HCT116 (cell line): ENCODE measurements at regions not wholly inside any gene's neighbourhood (a gene's known extent, or its start where the extent isn't known, plus 50 kb on each side); places are given as distances from the start of the nearest gene placed in this dataset.

Source experiments
- ATAC-seq: fragments of 200-7000 bp; cut with Tn5 transposase; 2 replicates; pipeline ENCODE4 v1.9.1; 2020; ENCODE audit warnings: mild to moderate bottlenecking, moderate library complexity
- BruUV-seq: library from RNA; stranded (reverse); fragments of 400-500 nt; replicated peaks from 2 replicates; lab custom pipeline; 2021; lab: Mats Ljungman, UMichigan
- CTCF ChIA-PET: fragments of 300-600 bp; sonication (Branson Sonifier 250); formaldehyde crosslinking; loops from one replicate; lab custom pipeline; 2021; ENCODE audit warnings: antibody characterized with exemption; lab: Charles Lee
- POLR2A ChIA-PET: fragments of 300-600, 350-600 bp; sonication (Branson Sonifier 250); formaldehyde crosslinking; loops from one replicate; lab custom pipeline; 2021; ENCODE audit warnings: antibody characterized with exemption; lab: Charles Lee
- RAD21 ChIA-PET, 2 experiments: fragments of 300-600 bp; sonication (Branson Sonifier 250); formaldehyde crosslinking; loops; one replicate each; lab custom pipeline; 2023; ENCODE audit warnings: low total read pairs in 2 of 2; ENCODE audit not compliant: uncharacterized antibody in 2 of 2, unreplicated experiment in 2 of 2, low non-redundant PET in 1 of 2; lab: Charles Lee
- DNase-seq: peaks from one replicate; pipeline ENCODE4 v3.0.0-alpha.2; 2010; ENCODE audit warnings: low read depth, low spot score
- H2AFZ ChIP-seq: fragments of 200-600 bp; shearing (Covaris generic), sonication (generic); 2 replicates; pipeline ENCODE4 v1.6.1; 2017; ENCODE audit warnings: low read depth, mixed run types, mixed read lengths, antibody characterized with exemption, low read length; ENCODE audit not compliant: poor library complexity, severe bottlenecking
- H3K27ac ChIP-seq: 2 replicates; pipeline ENCODE4 v1.5.1; 2012; ENCODE audit warnings: low read depth, low read length
- H3K27me3 ChIP-seq: fragments of 200-600 bp; sonication (generic); 2 replicates; pipeline ENCODE4 v1.6.1; 2016; ENCODE audit warnings: mixed run types, low read length, mixed read lengths; ENCODE audit not compliant: insufficient read depth
- H3K36me3 ChIP-seq, 2 experiments: fragments of 200-500 bp in 1 of 2; fragments of 200-600 bp in 1 of 2; sonication (Bioruptor generic) in 1 of 2; sonication (generic) in 1 of 2; 2 replicates each; pipeline versions ENCODE4 v1.5.1 to v1.6.1; 2014 to 2016; ENCODE audit warnings: low read length in 2 of 2, inconsistent platforms in 1 of 2, mixed read lengths in 1 of 2, mixed run types in 1 of 2; ENCODE audit not compliant: insufficient read depth in 2 of 2, control insufficient read depth in 1 of 2
- H3K4me1 ChIP-seq, 2 experiments: fragments of 200-600 bp in 1 of 2; sonication (generic) in 1 of 2; 2 replicates each; pipeline versions ENCODE4 v1.5.1 to v1.6.1; 2012 to 2017; ENCODE audit warnings: low read length in 2 of 2, inconsistent platforms in 1 of 2, mild to moderate bottlenecking in 1 of 2, mixed read lengths in 1 of 2, mixed run types in 1 of 2, moderate library complexity in 1 of 2; ENCODE audit not compliant: insufficient read depth in 2 of 2, control insufficient read depth in 1 of 2
- H3K4me2 ChIP-seq: fragments of 200-600 bp; sonication (generic); 2 replicates; pipeline ENCODE4 v1.6.1; 2017; ENCODE audit warnings: mixed run types, low read length, mixed read lengths
- H3K4me3 ChIP-seq, 2 experiments: fragments of 200-600 bp in 1 of 2; sonication (generic) in 1 of 2; replicated peaks in 1 of 2; 2 replicates each; pipeline ENCODE4 v1.5.1; 2011 to 2016; ENCODE audit warnings: low read length in 2 of 2, control low read depth in 1 of 2, low read depth in 1 of 2, mild to moderate bottlenecking in 1 of 2, mixed read lengths in 1 of 2, mixed run types in 1 of 2
- H3K79me2 ChIP-seq: fragments of 200-600 bp; sonication (generic); 2 replicates; pipeline ENCODE4 v1.6.1; 2017; ENCODE audit warnings: mild to moderate bottlenecking, mixed run types, low read length, moderate library complexity, mixed read lengths; ENCODE audit not compliant: insufficient read depth
- H3K9ac ChIP-seq: fragments of 200-600 bp; sonication (generic); 2 replicates; pipeline ENCODE4 v1.6.1; 2016; ENCODE audit warnings: low read length, mixed read lengths
- H3K9me2 ChIP-seq: fragments of 200-600 bp; sonication (generic), shearing (Covaris generic); 2 replicates; pipeline ENCODE4 v1.6.1; 2017; ENCODE audit warnings: mixed run types, mild to moderate bottlenecking, moderate library complexity; ENCODE audit not compliant: insufficient read depth
- H3K9me3 ChIP-seq, 2 experiments: fragments of 200-500 bp in 1 of 2; fragments of 200-600 bp in 1 of 2; sonication (Bioruptor generic) in 1 of 2; sonication (generic) in 1 of 2; 2 replicates each; pipeline ENCODE4 v1.6.1; 2014 to 2017; ENCODE audit warnings: low read length in 2 of 2, mixed read lengths in 2 of 2, inconsistent platforms in 1 of 2, low read depth in 1 of 2, mild to moderate bottlenecking in 1 of 2, mixed run types in 1 of 2, moderate library complexity in 1 of 2; ENCODE audit not compliant: control insufficient read depth in 1 of 2, insufficient read depth in 1 of 2
- H4K20me1 ChIP-seq: fragments of 200-600 bp; sonication (generic), shearing (Covaris generic); 2 replicates; pipeline ENCODE4 v1.6.1; 2017; ENCODE audit warnings: mixed run types, mild to moderate bottlenecking, moderate library complexity; ENCODE audit not compliant: insufficient read depth
- CBX3 ChIP-seq: IDR thresholded peaks from 2 replicates; pipeline ENCODE4 v1.6.1; 2012; ENCODE audit warnings: low read depth
- CEBPB ChIP-seq: IDR thresholded peaks from 2 replicates; pipeline ENCODE4 v1.6.1; 2012; ENCODE audit warnings: low read depth
- ELF1 ChIP-seq: IDR thresholded peaks from 2 replicates; pipeline ENCODE4 v1.6.1; 2012; ENCODE audit warnings: low read depth, borderline replicate concordance
- EZH2phosphoT487 ChIP-seq: fragments of 200-600 bp; IDR thresholded peaks from 2 replicates; pipeline ENCODE4 v1.6.1; 2018; ENCODE audit warnings: antibody characterized with exemption, borderline replicate concordance
- POLR2AphosphoS5 ChIP-seq: IDR thresholded peaks from 2 replicates; pipeline ENCODE4 v1.6.1; 2011; ENCODE audit warnings: mild to moderate bottlenecking, low read depth, low read length, moderate library complexity
- RAD21 ChIP-seq: IDR thresholded peaks from 2 replicates; pipeline ENCODE4 v1.6.1; 2012; ENCODE audit warnings: low read depth, mild to moderate bottlenecking
- SP1 ChIP-seq: IDR thresholded peaks from 2 replicates; pipeline ENCODE4 v1.6.1; 2012; ENCODE audit warnings: low read depth
- TCF7L2 ChIP-seq: IDR thresholded peaks from 2 replicates; pipeline ENCODE4 v1.7.0; 2011; ENCODE audit warnings: borderline replicate concordance, inconsistent platforms; ENCODE audit not compliant: insufficient read depth, insufficient read length; ENCODE audit errors: extremely low read depth
- YY1 ChIP-seq: IDR thresholded peaks from 2 replicates; pipeline ENCODE4 v1.6.1; 2011; ENCODE audit warnings: low read length, low read depth, moderate library complexity, mild to moderate bottlenecking; ENCODE audit not compliant: insufficient replicate concordance; ENCODE audit errors: extremely low read depth
- ZFX ChIP-seq: fragments of 450-650 bp; IDR thresholded peaks from 2 replicates; pipeline ENCODE4 v1.6.1; 2017
- intact Hi-C: fragments of 100-400 bp; cut with micrococcal nuclease; formaldehyde crosslinking; loops from 2 replicates; pipeline ENCODE4 v1.10.0; 2022
- TF ChIP-seq, protein P1 (sequence below): IDR thresholded peaks from 2 replicates; pipeline ENCODE4 v1.6.1; 2012; ENCODE audit warnings: low read depth
- TF ChIP-seq, protein P2 (sequence below): IDR thresholded peaks from 2 replicates; pipeline ENCODE4 v1.6.1; 2011; ENCODE audit warnings: mild to moderate bottlenecking, low read length, moderate library complexity; ENCODE audit not compliant: insufficient replicate concordance; ENCODE audit errors: extremely low read depth
- TF ChIP-seq, protein P3 (sequence below): IDR thresholded peaks from 2 replicates; pipeline ENCODE4 v1.6.1; 2012

DNA sequence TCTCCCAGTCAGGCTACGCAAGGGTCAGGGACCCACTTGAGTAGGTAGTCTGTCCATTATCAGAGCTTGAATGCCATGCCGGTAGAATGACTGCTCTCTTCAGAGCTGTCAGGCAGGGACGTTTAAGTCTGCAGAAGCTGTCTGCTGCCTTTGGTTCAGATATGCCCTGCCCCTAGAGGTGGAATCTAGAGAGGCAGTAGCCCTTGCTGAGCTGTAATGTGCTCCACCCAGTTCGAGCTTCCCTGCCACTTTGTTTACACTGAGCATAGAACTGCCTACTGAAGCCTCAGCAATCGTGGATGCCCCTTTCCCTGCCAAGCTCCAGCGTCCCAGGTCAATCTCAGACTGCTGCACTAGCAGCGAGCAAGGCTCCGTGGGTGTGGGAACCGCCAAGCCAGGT, 57.5 kb upstream of the SETMAR start (continued):
- TF ChIP-seq, protein P1, sequence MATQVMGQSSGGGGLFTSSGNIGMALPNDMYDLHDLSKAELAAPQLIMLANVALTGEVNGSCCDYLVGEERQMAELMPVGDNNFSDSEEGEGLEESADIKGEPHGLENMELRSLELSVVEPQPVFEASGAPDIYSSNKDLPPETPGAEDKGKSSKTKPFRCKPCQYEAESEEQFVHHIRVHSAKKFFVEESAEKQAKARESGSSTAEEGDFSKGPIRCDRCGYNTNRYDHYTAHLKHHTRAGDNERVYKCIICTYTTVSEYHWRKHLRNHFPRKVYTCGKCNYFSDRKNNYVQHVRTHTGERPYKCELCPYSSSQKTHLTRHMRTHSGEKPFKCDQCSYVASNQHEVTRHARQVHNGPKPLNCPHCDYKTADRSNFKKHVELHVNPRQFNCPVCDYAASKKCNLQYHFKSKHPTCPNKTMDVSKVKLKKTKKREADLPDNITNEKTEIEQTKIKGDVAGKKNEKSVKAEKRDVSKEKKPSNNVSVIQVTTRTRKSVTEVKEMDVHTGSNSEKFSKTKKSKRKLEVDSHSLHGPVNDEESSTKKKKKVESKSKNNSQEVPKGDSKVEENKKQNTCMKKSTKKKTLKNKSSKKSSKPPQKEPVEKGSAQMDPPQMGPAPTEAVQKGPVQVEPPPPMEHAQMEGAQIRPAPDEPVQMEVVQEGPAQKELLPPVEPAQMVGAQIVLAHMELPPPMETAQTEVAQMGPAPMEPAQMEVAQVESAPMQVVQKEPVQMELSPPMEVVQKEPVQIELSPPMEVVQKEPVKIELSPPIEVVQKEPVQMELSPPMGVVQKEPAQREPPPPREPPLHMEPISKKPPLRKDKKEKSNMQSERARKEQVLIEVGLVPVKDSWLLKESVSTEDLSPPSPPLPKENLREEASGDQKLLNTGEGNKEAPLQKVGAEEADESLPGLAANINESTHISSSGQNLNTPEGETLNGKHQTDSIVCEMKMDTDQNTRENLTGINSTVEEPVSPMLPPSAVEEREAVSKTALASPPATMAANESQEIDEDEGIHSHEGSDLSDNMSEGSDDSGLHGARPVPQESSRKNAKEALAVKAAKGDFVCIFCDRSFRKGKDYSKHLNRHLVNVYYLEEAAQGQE: no peak
- no peak for TF ChIP-seq YY1

DNA sequence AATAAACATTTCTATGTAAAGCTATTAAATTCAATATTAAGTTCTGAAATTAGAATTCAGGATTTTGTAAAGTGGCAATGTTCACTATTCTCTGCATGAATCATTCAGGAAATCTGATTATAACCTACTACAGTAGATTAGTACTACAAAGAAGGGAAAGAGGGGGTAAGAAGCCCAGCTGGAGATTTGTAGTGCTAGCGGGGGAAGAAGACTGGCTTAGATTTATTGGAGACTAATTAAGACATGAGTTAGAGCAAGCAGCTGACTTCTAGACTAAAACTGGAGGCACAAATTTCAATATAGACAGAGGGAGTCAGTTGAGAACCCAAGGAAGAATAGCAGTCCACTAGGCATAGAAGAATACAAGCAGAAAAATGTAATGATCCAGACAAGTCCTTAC, 55.8 kb upstream of the SETMAR start:
- H3K9me2 ChIP-seq: no peaks in the 10 kb centered on the region
- no peak overlapping the region for H3K27ac ChIP-seq
- no peak overlapping the region for H3K4me2 ChIP-seq
- DNase-seq (no peak), ATAC-seq (no peak)
- H3K27me3 ChIP-seq: no peaks in the 10 kb centered on the region
- ChIA-PET POLR2A (no interaction called here), CTCF (no interaction called here), RAD21 (no interaction called here)
- no peaks in the 10 kb centered on the region for H4K20me1 ChIP-seq
- no peaks in the 10 kb centered on the region for H3K4me1 ChIP-seq
- no peak overlapping the region for H3K9ac ChIP-seq
- H2AFZ ChIP-seq: no peak overlapping the region
- H3K79me2 ChIP-seq: no peaks in the 10 kb centered on the region
- BruUV-seq: no TSS peak
- H3K4me3 ChIP-seq: no peak overlapping the region
- H3K9me3 ChIP-seq: no peaks in the 10 kb centered on the region
- H3K36me3 ChIP-seq: no peaks in the 10 kb centered on the region
- intact Hi-C loops: no loop called here
- TF ChIP-seq ELF1 (no peak), TCF7L2 (no peak), CBX3 (no peak), ZFX (no peak), POLR2AphosphoS5 (no peak), SP1 (no peak), YY1 (no peak), EZH2phosphoT487 (no peak), RAD21 (no peak), CEBPB (no peak)
- TF ChIP-seq, protein P2, sequence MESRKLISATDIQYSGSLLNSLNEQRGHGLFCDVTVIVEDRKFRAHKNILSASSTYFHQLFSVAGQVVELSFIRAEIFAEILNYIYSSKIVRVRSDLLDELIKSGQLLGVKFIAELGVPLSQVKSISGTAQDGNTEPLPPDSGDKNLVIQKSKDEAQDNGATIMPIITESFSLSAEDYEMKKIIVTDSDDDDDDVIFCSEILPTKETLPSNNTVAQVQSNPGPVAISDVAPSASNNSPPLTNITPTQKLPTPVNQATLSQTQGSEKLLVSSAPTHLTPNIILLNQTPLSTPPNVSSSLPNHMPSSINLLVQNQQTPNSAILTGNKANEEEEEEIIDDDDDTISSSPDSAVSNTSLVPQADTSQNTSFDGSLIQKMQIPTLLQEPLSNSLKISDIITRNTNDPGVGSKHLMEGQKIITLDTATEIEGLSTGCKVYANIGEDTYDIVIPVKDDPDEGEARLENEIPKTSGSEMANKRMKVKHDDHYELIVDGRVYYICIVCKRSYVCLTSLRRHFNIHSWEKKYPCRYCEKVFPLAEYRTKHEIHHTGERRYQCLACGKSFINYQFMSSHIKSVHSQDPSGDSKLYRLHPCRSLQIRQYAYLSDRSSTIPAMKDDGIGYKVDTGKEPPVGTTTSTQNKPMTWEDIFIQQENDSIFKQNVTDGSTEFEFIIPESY: no peak
- TF ChIP-seq, protein P3, sequence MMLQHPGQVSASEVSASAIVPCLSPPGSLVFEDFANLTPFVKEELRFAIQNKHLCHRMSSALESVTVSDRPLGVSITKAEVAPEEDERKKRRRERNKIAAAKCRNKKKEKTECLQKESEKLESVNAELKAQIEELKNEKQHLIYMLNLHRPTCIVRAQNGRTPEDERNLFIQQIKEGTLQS: no peak
- TF ChIP-seq, protein P1: no peak
